HG02943 (cell line): ENCODE measurements at regions not wholly inside any gene's neighbourhood (a gene's known extent, or its start where the extent isn't known, plus 50 kb on each side); places are given as distances from the start of the nearest gene placed in this dataset.
"Not testable (repeated sequence)": the region's sequence is repeated elsewhere in the genome, so short reads cannot be mapped to it uniquely, and the experiment has no call there.

Experiments used
- ATAC-seq: cut with Tn5 transposase; IDR thresholded peaks from one replicate; pipeline ENCODE4 v1.9.1; 2021; ENCODE audit warnings: mild to moderate bottlenecking, low read depth, moderate library complexity; ENCODE audit not compliant: unreplicated experiment

DNA sequence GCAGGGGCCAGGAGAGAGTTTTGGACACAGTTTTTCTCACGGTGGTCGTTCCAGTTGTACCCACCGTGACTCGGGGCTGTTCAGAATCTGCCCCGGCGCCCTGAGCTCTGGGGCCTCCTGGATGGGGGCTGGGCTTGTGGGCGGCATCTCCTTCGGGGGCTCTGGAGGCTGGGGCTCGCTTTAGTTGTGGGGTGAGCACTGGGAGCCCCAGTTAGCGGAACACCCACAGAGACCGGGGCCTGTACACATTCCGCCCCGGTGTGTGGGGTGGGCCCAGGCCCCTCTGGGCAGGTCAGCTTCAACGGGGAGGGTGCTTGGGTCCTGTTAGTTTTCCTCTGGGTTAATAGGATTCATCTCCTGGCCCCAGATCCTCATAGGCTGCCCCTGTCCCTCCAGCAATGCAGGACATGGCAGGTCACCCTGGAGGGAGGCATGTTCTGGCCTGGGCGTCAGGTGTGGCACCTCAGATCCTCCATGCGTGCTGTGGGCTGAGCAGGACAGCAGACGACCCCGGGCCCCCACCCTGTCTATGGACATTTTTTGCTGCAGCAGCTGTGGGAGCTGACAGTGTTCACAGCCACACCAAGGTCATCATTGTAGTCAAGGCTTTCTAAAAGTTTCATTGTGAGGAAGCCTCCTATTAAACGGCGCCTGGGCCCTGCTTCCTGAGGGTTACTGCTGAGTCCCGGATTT lies 393.2 kb downstream of the TMEM121 start:
- no peak for ATAC-seq

DNA sequence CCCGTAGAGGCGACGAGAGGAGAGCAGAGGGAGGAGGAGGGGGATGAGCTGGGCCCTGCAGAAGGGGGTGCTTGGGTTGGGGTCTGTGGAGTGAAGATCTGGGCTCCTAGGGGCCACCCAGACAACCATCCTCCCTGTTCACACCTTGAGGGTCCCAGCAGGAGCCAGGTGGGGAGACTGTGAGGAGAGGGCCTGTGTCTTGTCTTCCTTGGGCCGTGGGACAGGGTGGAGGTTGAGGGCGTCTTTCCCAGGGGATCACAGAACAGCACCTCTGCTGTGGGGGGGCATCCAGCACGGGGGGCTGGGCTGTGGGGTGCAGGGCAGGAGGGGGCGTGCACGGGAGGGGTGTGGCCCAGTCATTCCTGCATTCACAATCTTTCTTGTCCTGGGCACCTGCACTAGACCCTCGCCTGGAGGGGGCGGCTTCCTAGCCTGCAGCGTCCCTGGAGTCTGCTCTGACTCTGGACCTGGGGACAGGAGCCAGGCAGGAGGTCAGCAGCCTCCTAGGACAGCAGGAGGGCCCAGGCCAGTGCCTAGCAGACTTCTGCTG lies 393.8 kb downstream of the TMEM121 start:
- not testable (repeated sequence) for ATAC-seq

DNA sequence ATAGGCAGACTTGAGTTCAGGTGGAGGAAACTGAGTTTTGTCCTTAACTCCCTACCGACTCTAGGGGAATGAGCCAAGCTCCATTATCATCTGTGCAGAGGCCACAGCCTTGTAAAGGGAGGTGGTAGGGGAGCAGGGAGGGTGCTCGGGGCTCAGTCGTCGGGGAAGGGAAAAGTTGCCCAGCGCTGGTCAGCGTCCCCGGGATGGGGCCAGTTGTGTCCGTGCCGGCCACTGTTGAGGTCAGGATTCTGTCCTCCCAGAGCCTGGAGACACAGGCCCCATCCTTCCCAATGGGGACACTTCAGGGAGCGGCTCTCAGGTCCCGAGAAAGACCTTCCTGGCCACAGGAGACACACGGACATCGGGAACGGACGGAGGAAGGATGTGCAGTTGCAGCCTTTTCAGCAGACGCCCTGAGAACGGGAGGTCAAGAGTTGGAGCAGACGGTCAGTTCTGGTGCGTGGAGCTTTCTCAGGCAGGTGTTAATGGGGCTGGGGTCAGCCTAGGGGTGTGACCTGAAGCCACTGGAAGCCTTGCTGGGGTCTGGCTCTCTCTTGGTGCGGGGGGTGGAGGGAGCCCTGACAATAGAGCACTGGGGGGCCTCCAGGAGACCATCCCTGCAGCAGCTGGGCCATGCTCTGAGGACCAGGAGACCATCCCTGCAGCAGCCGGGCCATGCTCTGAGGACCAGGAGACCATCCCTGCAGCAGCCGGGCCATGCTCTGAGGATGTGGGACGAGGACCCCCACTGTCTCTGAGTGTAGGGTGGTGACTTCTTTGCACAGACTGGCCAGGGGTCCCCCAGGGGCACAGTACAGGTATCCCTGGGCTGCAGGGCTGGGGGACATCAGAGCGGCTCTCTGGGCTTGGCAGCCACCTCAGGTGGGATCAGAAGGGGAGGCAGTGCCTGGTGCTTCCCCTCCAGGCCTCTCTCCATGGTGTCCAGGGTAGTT lies 394.7 kb downstream of the TMEM121 start:
- not testable (repeated sequence) for ATAC-seq

DNA sequence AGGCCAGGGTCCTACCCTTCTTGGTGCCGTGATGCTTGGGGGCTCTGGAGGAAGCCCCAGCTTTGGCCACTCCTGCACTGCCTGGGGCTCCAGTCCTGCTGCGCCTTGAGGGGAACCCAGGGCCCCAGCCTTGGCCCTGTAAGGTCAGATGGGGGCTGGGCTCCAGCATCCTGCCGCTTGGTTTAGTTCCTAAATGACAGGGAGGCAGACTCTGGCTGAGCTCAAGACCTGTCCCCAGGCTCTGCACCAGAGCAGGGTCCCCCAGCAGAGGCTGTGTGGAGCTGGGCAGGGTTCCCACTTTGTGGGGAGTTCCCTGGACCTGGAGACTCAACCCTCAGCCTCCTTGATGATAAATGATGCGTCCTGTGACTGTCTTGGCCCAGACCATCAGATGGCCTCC lies 395.4 kb downstream of the TMEM121 start:
- ATAC-seq = not testable (repeated sequence)

DNA sequence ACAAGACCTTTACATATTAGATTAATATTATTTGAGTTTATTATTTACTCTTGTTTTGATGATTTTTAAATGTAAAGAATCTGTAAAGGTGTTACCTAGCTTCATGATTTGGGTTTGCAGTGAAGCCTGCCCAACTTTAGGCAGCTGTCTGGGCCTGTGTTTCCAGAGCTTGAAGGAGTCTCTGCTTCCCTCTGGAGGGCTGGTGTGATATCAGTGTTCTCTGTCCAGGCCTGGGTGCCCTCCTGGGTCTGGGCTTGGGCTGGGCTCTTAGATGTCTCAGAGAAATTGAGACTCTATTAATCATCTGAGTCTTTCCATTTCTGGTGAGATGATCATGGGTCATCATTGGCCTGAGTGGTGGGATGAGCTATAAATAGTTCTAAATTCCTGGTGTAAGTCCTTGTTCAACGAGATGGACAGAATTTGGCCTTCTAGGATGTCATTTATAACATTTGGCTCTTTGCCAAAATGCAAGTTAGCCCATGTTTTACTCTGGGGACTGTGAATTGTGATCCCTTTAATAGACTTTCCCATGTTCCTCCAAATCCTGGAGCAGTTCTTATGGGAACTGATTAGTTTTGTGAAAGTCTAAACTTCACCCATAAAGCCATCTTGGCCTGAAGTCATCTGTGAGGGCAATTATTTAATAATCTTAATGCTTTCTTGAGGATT lies 397.3 kb downstream of the TMEM121 start:
- ATAC-seq = not testable (repeated sequence)

DNA sequence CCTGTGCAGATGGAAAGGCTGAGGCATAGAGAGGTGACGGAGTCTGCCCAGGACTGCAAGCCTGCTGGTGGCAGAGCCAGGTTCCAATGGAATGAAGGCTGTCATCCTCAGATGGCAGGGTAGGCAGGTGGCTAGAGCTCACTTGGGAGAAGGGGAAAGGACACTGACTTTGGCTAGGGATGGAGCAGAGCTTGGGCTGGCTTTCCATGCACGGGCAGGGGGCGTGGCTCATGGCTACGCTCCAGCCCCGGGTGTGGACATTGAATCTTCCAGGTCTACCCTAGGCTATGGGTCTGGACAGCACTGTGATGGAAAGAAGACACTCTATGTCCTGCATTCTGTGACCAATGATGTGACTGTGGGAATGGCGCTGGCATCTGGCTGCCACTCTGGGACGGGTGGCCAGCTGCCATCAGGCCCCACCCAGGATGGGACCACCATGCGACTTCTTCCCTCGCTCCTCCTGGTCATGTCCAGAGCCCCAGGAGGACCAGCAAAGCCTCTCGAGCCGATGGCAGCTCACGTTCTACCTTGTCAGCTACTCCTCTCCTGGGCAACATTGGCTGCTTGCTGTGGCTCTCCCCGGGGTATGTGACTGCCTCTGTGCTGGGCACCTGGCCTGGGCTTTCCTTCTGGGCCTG lies 398.7 kb downstream of the TMEM121 start:
- no peak for ATAC-seq

DNA sequence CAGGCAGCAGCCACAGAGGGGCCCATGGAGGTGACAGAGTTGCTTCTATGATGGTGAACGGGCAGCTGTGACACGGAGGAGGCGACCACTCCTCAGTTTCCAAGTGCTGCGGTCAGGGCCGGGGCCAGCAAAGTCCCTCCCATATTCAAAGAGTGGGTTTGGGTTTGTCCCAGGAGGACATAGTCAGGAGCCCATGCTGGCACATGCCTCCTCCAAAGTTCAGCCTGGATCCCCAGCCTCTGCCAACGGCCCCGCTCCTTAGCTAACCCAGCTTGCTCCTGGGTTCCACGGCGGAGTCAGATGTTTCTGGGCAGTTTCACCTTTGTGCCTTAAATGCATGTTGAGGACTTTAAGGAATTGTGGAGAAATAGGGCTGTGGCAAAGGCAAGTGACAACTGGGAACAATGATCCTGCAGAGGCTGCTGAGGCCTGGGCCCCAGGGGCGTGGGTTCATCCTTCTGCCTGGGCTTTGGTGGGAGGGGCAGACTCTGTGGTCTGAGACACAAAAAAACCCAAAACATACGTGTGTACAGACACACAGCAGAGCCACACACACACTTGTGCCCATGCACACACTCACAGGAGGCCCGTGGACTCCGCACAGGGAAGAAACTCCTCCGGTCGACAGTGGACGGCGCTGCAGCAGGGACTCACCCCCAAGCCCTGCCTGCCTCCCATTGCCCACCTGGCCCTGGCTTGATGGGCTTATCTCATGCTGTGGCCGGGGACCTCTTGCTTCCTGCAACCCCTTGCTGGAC lies 399.4 kb downstream of the TMEM121 start:
- ATAC-seq = no peak

DNA sequence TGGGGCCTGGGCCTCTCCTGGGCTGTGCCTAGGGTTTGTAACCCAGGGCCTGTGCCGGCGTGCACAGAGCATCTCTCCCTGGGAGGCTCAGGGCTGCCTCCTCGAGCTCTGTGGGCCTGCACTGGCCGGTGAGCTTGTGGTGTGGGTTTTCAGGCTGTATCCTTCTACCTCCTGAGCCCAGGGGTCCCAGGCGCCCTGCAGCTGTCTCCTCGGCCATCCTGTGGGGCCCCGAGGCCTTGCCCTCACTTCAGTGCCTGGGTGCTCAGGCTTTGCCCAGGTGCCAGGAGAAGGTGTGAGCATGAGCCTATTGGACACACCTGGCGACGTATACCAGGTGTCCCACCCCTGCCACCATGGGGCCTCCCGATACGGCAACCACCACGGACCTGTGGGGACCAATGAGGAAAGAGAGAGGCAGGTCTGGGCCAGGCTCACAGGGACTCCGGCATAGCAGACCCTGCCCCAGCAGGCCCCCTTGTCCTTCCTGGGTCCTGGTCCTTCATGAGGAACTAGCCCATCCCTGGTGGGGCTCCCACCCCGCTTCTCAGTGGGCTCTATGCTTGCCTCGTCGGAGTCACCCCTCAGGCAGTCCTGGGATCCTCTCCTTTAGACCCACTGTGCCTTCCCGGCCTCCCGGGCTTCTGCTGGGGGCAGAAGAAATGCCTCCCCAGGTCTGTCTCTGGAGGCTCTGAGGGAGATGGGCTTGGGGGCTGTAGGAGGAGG lies 400.2 kb downstream of the TMEM121 start:
- ATAC-seq = no peak

DNA sequence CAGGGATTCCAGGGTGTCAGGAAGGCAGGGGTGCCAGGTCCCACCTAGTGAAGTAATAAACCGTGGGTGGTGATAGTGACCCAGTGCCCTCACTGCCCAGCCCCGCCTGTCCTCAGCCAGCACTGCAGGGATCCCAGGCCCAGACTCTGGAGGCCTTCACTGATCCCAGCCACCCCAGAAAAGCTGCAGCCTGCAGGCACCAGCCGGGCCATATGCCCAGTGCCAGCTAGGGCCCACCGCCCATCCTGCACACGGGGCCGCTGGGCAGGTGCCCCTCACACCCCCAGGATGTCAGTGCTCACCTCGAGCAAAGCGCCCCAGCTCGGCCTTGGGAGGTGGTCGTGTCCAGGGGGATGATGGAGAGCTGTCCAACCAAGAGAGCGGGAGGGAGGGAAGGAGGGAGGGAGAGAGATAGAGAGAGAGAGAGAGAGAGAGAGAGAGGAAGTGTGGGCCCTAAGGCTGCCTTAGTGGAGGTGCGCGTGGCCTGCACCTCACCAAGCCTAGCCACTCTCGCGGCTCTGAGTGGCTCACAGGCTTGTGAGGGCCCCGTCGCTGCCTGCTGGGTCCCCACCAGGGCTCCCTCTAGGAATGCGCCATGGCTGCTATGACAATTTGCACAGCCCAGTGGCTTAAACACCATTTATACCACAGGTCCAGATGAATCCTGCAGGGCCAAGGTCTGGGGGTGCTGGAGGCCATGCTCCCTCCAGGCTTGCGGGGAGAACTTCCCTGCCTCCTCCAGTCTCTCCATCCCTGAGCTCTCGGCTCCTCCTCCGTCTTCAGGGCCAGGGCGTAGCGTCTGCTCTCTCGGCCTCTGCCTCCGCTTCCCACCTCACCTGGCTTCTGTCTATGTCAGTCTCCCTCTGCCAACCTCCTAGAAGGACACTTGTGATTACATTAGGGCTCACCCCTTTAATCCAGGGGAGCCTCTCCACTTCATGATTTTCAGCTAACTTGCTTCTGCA lies 401.0 kb downstream of the TMEM121 start:
- no peak for ATAC-seq

DNA sequence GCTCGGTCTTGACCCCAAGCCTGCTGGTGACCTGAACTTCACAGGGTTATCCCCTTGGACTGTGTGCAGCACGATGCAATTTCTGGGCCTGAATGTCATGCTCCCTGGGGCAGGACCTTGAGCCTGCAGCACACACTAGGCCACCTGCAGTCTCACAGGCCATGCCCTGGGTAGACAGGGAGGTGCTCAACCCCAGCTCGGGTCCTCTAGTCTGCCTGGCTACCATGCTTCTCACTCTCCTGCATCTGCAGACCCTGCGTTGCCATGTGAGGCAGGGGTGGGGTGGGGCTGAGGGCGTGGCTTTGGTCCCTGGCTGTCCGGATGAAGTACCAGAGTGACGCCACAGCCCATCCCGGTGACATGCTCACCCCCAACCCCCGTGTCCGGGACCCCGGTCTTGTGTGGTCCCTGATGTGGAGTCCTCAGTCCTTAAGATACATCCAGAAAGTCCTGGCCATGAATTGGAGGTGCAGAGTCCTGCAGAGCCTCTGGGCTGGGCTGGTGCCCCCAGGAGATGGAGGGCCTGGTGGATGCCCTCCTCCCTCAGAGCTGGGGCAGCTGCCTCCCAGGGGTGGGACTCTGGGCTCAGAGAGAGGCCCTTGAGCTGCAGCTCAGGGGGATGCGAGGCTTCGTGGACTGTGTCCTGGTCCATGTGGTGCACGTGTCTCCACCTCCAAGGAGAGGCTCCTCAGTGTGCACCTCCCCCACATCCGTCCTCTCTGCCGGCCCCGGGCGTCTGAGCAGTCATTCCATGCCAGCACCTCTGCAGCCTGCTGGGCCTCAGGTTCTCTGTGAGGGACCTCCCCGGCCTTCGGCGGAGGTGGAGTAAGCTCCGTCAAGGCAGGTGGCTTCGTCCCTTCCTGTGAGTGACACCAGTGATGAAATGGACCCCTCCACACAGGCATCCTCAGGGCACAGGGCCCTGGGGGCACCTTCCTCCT lies 402.1 kb downstream of the TMEM121 start:
- not testable (repeated sequence) for ATAC-seq

DNA sequence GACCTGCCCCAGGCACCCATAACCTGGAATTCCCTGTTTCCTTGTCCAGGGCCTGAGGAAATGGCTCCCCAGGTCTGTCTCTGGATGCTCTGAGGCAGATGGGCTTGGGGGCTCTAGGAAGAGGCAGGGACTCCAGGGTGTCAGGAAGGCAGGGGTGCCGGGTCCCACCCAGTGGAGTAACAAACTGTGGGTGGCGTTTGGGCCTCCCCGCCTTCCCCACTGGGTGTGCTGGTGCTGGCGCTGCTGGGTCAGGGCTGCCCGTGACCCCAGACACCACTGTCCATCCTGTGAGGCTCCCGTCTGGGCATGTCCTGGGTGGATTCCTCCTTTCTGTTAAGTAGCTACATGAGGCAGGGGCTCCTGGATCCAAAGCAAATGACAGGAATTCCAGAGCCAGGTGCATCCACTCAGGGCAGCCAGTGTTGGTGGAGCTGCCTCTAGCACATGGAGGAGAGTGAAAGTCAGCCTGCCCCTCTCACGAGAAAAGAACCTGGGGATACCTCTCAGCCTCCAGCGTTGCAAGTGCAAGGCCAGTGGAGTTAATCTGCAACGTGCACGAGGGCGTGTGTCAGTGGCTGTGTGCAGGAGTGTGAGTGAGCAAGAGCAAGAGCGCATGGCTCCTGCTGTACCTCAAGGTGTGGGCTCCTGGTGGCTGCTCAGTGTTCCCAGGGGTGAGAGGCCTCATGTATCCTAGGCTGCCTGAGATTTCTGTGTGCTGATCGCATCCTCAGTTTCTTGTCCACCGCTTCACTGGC lies 403.1 kb downstream of the TMEM121 start:
- ATAC-seq = no peak

DNA sequence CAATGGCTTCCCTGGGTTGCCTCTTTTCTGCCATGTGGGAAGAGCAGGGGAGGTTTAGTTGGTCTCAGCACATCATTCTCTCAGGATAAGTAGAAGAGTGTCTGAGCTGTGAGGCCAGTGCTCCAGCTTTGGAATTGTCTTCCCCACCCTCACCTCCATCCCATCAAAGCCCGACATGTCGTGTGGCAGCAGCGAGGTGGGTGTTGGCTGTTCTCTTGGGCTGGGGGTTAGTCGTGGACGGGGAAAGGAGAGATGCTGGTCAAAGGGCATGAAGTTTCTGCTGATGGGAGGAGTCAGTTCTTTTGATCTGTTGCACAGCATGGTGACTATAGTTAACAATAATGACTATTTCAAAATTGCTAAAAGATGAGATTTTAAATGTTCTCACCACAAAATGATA lies 404.2 kb downstream of the TMEM121 start:
- no peak for ATAC-seq

DNA sequence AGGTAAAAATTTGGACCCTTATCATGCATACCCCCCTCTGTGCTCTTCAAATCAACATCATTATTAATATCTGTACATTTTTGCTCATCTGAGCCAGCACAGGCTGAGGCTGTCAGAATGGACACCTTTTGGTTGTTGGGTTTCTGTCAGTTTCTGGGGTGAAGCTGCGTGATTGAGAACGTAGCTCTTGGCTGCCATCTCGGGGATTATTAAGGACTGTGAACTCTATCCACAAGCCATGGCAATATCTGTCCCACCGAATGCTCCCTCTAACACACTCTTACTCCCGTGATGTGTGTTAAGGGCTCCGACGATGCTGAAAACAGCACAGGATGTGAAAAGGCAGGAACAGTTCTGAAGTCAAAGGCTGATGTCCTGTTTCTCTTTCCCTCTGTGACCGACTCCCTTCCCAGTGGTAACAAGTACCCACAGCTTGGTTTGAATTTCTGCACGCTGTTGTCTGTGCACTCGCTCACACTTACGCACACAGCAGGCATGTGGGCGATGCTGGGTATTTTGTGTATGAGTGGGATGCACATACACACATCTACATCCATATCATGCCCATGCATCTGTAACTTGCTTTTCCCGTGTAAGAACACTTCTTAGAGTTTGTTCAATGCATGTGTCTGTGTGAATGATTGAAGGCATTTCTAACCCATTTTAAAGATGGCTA lies 405.6 kb downstream of the TMEM121 start:
- ATAC-seq = no peak

DNA sequence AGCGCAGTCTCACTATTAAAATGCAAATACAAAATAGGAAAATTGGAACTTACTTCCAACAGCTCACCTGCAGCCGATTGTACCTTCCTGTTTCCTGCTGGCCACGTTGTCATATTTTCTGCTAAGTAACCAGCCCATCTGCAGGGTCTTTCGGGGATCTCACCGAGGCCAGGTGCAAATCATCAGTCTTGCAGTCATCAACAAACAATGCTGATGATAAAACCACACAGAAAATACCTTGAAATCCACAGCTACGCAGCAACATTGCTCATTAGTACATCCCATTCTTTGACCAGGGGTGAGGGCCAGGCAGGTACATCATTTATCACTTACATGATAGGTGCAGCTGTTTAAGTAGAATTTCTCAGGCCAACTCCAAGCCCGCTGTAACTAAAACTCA lies 406.9 kb downstream of the TMEM121 start:
- ATAC-seq = no peak

DNA sequence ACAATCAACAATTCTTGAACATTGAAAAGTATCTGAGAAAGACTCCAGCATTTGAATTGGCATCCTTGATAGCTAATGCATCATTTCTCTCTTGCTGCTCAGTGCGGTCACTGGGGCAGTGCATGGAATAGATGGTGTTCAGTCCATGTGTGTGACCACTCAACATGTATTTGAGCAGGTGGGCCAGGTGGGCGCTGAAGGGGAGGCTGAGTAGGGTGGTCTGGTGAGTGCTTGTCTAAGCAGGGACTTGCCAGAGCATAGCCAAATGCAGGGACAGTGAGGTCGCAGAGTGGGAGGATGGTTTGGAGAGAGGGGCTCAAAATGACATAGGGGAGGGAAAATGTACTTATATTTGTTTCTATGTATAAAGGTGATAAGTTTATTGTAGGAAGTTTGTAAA lies 409.0 kb downstream of the TMEM121 start:
- no peak for ATAC-seq
